Adrenal gland (tissue), 9 donors: ENCODE measurements at regions not wholly inside any gene's neighbourhood (a gene's known extent, or its start where the extent isn't known, plus 50 kb on each side); places are given as distances from the start of the nearest gene placed in this dataset.

ENCODE experiments used
- DNase-seq, 7 donors: peaks; one replicate each; pipeline ENCODE4 v3.0.0-alpha.2; 2019 to 2020
- H3K27ac ChIP-seq, 5 donors: fragments of 200-600 bp; sonication (generic) in 4 of 5; 1 replicate in 3 of 5; 2 replicates in 2 of 5; pipeline versions ENCODE4 v1.5.1 to v1.8.0; 2016 to 2020; ENCODE audit warnings: mild to moderate bottlenecking in 1 of 5
- H3K27me3 ChIP-seq: fragments of 200-600 bp; 2 replicates; pipeline ENCODE4 v1.8.0; 2021
- H3K36me3 ChIP-seq, 2 donors: fragments of 200-600 bp; replicated peaks in 1 of 2; 1 replicate in 1 of 2; 2 replicates in 1 of 2; pipeline versions ENCODE4 v1.5.1 to v1.8.0; 2018 to 2022
- H3K4me1 ChIP-seq, 2 donors: fragments of 200-600 bp; replicated peaks in 1 of 2; 1 replicate in 1 of 2; 2 replicates in 1 of 2; pipeline versions ENCODE4 v1.5.1 to v1.8.0; 2018 to 2021
- H3K4me3 ChIP-seq, 4 donors: fragments of 200-600 bp; sonication (generic) in 3 of 4; one replicate each; pipeline ENCODE4 v1.5.1; 2016 to 2018
- H3K9me3 ChIP-seq, 3 donors: fragments of 200-600 bp; sonication (generic) in 1 of 3; replicated peaks in 1 of 3; 1 replicate in 2 of 3; 2 replicates in 1 of 3; pipeline versions ENCODE4 v1.5.1 to v1.8.0; 2016 to 2021
- CTCF ChIP-seq, 6 experiments: fragments of 450-650 bp in 4 of 6; fragments of 200-600 bp in 2 of 6; sonication (generic) in 1 of 6; IDR thresholded peaks; 1 replicate in 5 of 6; 2 replicates in 1 of 6; pipeline versions ENCODE4 v1.5.1 to v1.8.0; 2016 to 2021; ENCODE audit warnings: antibody characterized with exemption in 6 of 6, mild to moderate bottlenecking in 2 of 6, moderate library complexity in 1 of 6
- POLR2A ChIP-seq, 2 donors: fragments of 450-650 bp; IDR thresholded peaks; one replicate each; pipeline ENCODE4 v1.6.1; 2017; ENCODE audit warnings: antibody characterized with exemption in 2 of 2, mild to moderate bottlenecking in 2 of 2, moderate library complexity in 1 of 2
- WGBS, 4 donors: extraction: QIAGEN DNeasy Blood & Tissue Kit in 2 of 4; methylation state at CpG; one replicate each; pipeline versions ENCODE4 v1.1.5 to v1.1.7; 2013 to 2017; 5-methylcytosine and 5-hydroxymethylcytosine counted together
- intact Hi-C, 2 donors: fragments of 100-400 bp; cut with DNase I; formaldehyde crosslinking; loops; one replicate each; pipeline versions ENCODE4 v1.14.1 to v1.15.0; 2022 to 2023
- donor health status: healthy with polysubstance abuse.
- donor health status: Bipolar disorder and iron deficiency.
- donor health status: DM: yes; HTN: yes; CAD: no.
- donor health status: DM: no; HTN: no; CAD: no.
- donor health status: DM: no; HTN: no; CAD: no.

- Histone ChIP-seq H3K4me1 (no peaks in the 10 kb centered on the region), H3K4me3 (no peak overlapping the region), H3K27ac (no peak overlapping the region), H3K9me3 (no peaks in the 10 kb centered on the region), H3K36me3 (no peaks in the 10 kb centered on the region), H3K27me3 (no peaks in the 10 kb centered on the region)
- intact Hi-C loops, result no loop called here
- no peak for DNase-seq
- WGBS, 4 donors, result 76 to 87% (median 77%) methylated on average over 12 of the region's 12 CpGs
- TF ChIP-seq CTCF (IDR thresholded peaks at IDR 0.05) (no peak), POLR2A (IDR thresholded peaks at IDR 0.05) (no peak)
These were observed 308.9 kb upstream of the EXOC2 start for GRCh38 chr6:1001655-1002349.

- TF ChIP-seq CTCF (IDR thresholded peaks at IDR 0.05), result no peak
- TF ChIP-seq POLR2A (IDR thresholded peaks at IDR 0.05), result no peak
- intact Hi-C loops, result no loop called here
- no peaks in the 10 kb centered on the region for H3K27me3 ChIP-seq
- no peak for DNase-seq
- no peak overlapping the region for H3K4me3 ChIP-seq
- 80 to 84% (median 82%) methylated on average over 9 of the region's 9 CpGs for WGBS, 4 donors
- no peaks in the 10 kb centered on the region for H3K4me1 ChIP-seq
- H3K36me3 ChIP-seq, result no peaks in the 10 kb centered on the region
- H3K9me3 ChIP-seq, result no peaks in the 10 kb centered on the region
- no peak overlapping the region for H3K27ac ChIP-seq
These were observed 306.6 kb upstream of the EXOC2 start for GRCh38 chr6:999552-999951.

GRCh38 chr6:998551-998950 lies 305.6 kb upstream of the EXOC2 start:
- Histone ChIP-seq H3K4me3 (no peak overlapping the region), H3K36me3 (no peaks in the 10 kb centered on the region), H3K27me3 (no peaks in the 10 kb centered on the region), H3K4me1 (no peaks in the 10 kb centered on the region), H3K27ac (no peak overlapping the region), H3K9me3 (no peaks in the 10 kb centered on the region)
- 84 to 91% (median 88%) methylated on average over 10 of the region's 10 CpGs for WGBS, 4 donors
- TF ChIP-seq CTCF (IDR thresholded peaks at IDR 0.05) (no peak), POLR2A (IDR thresholded peaks at IDR 0.05) (no peak)
- no peak for DNase-seq
- intact Hi-C loops, result no loop called here

GRCh38 chr6:996271-996852 lies 303.4 kb upstream of the EXOC2 start:
- intact Hi-C loops, result no loop called here
- no peak overlapping the region for H3K27ac ChIP-seq
- no peaks in the 10 kb centered on the region for H3K4me1 ChIP-seq
- H3K4me3 ChIP-seq, result no peak overlapping the region
- H3K27me3 ChIP-seq, result no peaks in the 10 kb centered on the region
- no peaks in the 10 kb centered on the region for H3K36me3 ChIP-seq
- DNase-seq, result no peak
- WGBS, 4 donors, result 56 to 61% (median 58%) methylated on average over 8 to 9 of the region's 9 CpGs
- no peak for TF ChIP-seq POLR2A (IDR thresholded peaks at IDR 0.05)
- TF ChIP-seq CTCF (IDR thresholded peaks at IDR 0.05), result no peak
- H3K9me3 ChIP-seq, result no peaks in the 10 kb centered on the region
